Hematopoietic multipotent progenitor cell treated with erythropoietin and hydrocortisone succinate and interleukin-3 and kit ligand, for 15 days (in vitro differentiated cells): ENCODE measurements at regions not wholly inside any gene's neighbourhood (a gene's known extent, or its start where the extent isn't known, plus 50 kb on each side); places are given as distances from the start of the nearest gene placed in this dataset.
"Not testable (repeated sequence)": the region's sequence is repeated elsewhere in the genome, so short reads cannot be mapped to it uniquely, and the experiment has no call there.

Experiments
- DNase-seq: peaks from one replicate; pipeline ENCODE4 v3.0.0-alpha.2; 2015; ENCODE audit warnings: low spot score

- DNase-seq, result no peak
Observed at GRCh38 chr4:118587946-118588345, 97.2 kb upstream of the METTL14 start.

GRCh38 chr4:118589471-118590055, 95.6 kb upstream of the METTL14 start:
- no peak for DNase-seq

DNA sequence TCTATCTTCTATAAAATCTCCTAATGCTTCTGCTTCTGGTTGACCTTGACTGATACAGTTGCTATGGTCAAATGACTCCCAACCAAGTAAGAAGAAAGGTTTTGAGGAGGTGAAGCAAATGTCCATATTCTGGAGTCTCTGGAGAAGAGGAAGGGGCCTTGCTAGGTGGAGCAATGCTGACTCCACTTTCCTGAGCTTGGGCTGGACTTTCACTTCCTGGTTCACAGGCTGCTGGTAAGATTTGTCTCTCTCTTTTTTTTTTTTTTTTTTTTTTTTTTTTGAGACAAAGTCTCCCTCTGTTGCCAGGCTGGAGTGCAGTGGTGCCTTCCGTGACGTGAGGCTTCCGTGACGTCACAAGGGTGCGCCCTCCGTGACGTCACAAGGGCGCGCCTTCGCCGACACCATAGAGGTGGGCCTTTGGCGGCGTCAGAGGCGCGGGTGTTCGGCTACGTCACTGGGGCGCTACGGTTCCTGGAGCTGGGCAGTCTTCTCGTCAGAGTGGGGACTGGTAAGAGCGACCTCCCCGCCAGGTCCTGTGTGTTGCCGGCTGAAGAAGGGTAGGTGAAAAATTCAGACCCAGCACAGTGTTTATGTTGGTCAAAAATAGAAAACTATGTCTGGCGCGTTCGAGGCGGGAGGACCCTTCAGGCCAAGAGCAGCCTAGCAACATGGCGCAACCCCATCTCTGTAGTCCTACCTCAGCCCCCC, 93.7 kb upstream of the METTL14 start:
- DNase-seq, result peak; percentile 94

- not testable (repeated sequence) for DNase-seq
Observed at GRCh38 chr4:118592289-118592688, 92.9 kb upstream of the METTL14 start.

- DNase-seq, result not testable (repeated sequence)
Observed at GRCh38 chr4:118595883-118596282, 89.3 kb upstream of the METTL14 start.

- DNase-seq, result not testable (repeated sequence)
Observed at GRCh38 chr4:118625097-118625496, 60.1 kb upstream of the METTL14 start.

GRCh38 chr4:118629697-118630096, 55.5 kb upstream of the METTL14 start:
- DNase-seq, result peak; percentile 8

- DNase-seq, result not testable (repeated sequence)
Observed at GRCh38 chr4:118630897-118631296, 54.3 kb upstream of the METTL14 start.

GRCh38 chr4:118631321-118632050, 53.7 kb upstream of the METTL14 start:
- not testable (repeated sequence) for DNase-seq

DNA sequence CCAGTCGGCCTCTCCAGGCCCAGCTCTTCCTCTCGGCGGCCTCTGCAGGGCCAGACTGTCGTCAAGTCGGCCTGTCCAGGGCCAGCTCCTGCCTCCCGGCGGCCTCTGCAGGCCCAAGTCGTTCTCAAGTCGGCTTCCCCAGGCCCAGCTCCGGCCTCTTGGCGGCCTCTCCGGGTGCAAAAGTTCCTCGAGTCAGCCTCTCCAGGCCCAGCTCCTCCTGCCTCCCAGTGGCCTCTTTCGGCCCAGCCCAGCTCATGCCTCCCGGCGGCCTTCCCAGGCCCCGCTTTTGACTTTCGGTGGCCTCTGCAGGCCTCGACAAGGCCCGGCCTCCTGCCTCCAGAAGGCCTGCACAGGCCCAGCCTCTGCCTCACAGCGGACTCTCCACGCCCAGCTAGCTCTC, 51.7 kb upstream of the METTL14 start:
- not testable (repeated sequence) for DNase-seq

DNA sequence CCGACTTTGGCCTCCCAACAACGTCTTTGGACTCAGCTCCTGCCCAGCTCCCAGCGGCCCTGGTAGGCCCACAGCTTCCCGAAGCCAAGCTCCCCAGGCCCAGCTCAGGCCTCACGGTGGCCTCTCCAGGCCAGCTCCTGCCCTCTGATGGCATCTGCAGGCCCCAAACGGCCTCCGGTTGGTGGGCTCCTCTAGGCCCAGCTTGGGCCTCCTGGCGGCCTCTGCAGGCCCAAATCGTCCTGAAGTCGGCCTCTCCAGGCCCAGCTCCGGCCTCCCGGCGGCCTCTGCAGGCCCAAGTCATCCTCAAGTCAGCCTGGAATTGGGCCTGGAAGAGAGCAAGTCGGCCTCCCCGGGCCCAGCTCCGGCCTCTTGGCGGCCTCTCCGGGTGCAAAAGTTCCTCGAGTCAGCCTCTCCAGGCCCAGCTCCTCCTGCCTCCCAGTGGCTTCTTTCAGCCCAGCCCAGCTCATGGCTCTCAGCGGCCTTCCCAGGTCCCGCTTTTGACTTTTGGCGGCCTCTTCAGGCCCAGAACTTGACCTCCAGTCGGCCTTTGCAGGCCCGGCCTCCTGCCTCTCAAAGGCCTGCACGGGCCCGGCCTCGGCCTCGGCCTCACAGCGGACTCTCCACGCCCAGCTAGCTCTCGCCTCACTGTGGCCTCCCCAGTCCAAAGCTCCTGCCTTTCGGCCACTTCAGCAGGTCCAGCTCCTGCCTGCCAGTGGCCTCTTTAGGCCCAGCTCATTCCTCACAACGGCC, 50.9 kb upstream of the METTL14 start:
- DNase-seq, result not testable (repeated sequence)
